Ovary (tissue), 7 donors: ENCODE measurements at regions not wholly inside any gene's neighbourhood (a gene's known extent, or its start where the extent isn't known, plus 50 kb on each side); places are given as distances from the start of the nearest gene placed in this dataset.

Experiments used
- DNase-seq, 5 donors: peaks; one replicate each; pipeline ENCODE4 v3.0.0-alpha.2; 2019 to 2020
- H3K27ac ChIP-seq, 2 donors: fragments of 200-600 bp; one replicate each; pipeline versions ENCODE4 v1.5.1 to v1.8.0; 2019 to 2022
- H3K27me3 ChIP-seq: fragments of 200-600 bp; one replicate; pipeline ENCODE4 v1.8.0; 2022
- H3K36me3 ChIP-seq: fragments of 200-600 bp; sonication (generic); one replicate; pipeline ENCODE4 v1.5.1; 2019
- H3K4me1 ChIP-seq: one replicate; pipeline ENCODE4 v1.8.1; 2013; ENCODE audit warnings: mild to moderate bottlenecking, moderate library complexity; ENCODE audit not compliant: insufficient read depth
- H3K4me3 ChIP-seq: fragments of 200-600 bp; sonication (generic); one replicate; pipeline ENCODE4 v1.5.1; 2017
- H3K9me3 ChIP-seq, 2 donors: fragments of 200-600 bp in 1 of 2; sonication (generic) in 1 of 2; one replicate each; pipeline versions ENCODE4 v1.5.1 to v1.8.1; 2013 to 2019; ENCODE audit warnings: mild to moderate bottlenecking in 1 of 2, moderate library complexity in 1 of 2
- EP300 ChIP-seq: sonication (generic); formaldehyde crosslinking; IDR thresholded peaks from one replicate; pipeline ENCODE4 v1.6.1; 2017; ENCODE audit warnings: antibody characterized with exemption
- POLR2A ChIP-seq: fragments of 450-650 bp; IDR thresholded peaks from one replicate; pipeline ENCODE4 v1.6.1; 2017; ENCODE audit warnings: antibody characterized with exemption, mild to moderate bottlenecking, moderate library complexity
- WGBS, 3 donors: extraction: QIAGEN DNeasy Blood & Tissue Kit in 1 of 3; methylation state at CpG; one replicate each; pipeline versions ENCODE4 v1.1.5 to v1.1.7; 2013 to 2017; 5-methylcytosine and 5-hydroxymethylcytosine counted together
- intact Hi-C, 4 donors: fragments of 100-400 bp; cut with DNase I; formaldehyde crosslinking; loops; one replicate each; pipeline versions ENCODE4 v1.11.0 to v1.15.1; 2022 to 2023
- TF ChIP-seq, protein P1 (sequence below), 3 donors: fragments of 450-650 bp in 2 of 3; fragments of 200-600 bp in 1 of 3; IDR thresholded peaks; one replicate each; pipeline versions ENCODE4 v1.5.1 to v1.8.0; 2016 to 2022; ENCODE audit warnings: antibody characterized with exemption in 3 of 3, mild to moderate bottlenecking in 1 of 3
- donor health status: DM: no; HTN: no; CAD: no; lungs with moderate emphysema.
- donor health status: DM: no; HTN: no; CAD: no.
- donor health status: Bipolar disorder and iron deficiency.
- donor health status: DM: no; HTN: no; CAD: no.
- donor health status: DM: yes; HTN: yes; CAD: no.

DNA sequence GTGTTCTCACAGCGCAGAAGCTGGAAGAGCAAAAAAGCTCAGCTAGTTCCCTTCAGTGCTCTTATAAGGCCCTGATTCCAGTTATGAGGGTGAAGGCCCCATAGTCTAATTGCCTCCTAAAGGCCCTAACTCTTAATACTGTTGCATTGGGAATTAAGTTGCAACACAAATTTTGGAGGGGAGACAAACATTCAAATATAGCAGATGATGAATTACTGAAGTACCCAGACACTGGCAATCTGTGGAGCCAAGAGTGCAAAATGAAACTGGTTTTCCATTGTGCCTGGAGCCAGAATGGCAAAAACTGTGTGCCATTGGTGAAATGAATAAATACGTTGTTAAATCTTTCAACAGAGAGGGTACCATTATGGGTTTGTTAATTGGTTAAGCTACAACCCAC, 356.0 kb downstream of the PPARGC1A start:
- H3K36me3 ChIP-seq: no peaks in the 10 kb centered on the region
- H3K27ac ChIP-seq: no peak overlapping the region
- H3K9me3 ChIP-seq: no peaks in the 10 kb centered on the region
- WGBS, 3 donors: 92 to 97% (median 95%) methylated on average over 2 of the region's 2 CpGs
- no peak overlapping the region for H3K4me3 ChIP-seq
- H3K27me3 ChIP-seq: no peaks in the 10 kb centered on the region
- no peak for DNase-seq
- TF ChIP-seq POLR2A: no peak
- TF ChIP-seq, protein P1, sequence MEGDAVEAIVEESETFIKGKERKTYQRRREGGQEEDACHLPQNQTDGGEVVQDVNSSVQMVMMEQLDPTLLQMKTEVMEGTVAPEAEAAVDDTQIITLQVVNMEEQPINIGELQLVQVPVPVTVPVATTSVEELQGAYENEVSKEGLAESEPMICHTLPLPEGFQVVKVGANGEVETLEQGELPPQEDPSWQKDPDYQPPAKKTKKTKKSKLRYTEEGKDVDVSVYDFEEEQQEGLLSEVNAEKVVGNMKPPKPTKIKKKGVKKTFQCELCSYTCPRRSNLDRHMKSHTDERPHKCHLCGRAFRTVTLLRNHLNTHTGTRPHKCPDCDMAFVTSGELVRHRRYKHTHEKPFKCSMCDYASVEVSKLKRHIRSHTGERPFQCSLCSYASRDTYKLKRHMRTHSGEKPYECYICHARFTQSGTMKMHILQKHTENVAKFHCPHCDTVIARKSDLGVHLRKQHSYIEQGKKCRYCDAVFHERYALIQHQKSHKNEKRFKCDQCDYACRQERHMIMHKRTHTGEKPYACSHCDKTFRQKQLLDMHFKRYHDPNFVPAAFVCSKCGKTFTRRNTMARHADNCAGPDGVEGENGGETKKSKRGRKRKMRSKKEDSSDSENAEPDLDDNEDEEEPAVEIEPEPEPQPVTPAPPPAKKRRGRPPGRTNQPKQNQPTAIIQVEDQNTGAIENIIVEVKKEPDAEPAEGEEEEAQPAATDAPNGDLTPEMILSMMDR (IDR thresholded peaks at IDR 0.05): no peak
- TF ChIP-seq EP300: no peak
- H3K4me1 ChIP-seq: no peaks in the 10 kb centered on the region
- intact Hi-C loops: no loop called here

DNA sequence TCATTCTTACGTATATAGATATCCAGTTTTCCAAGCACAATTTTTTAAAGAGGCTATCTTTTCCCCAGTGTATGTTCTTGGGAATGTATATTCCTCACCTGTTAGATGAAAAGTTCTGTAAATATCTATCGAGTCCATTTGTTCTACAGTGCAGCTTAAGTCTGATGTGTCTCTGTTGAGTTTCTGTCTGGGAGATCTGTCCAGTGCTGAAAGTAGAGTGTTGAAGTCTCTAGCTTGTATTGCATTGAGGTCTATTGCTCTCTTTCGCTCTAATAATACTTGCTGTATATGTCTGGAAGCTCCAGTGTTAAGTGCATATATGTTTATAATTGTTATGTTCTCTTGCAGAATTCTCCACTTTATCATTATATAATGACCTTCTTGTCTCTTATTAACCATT, 373.1 kb downstream of the PPARGC1A start:
- Histone ChIP-seq H3K27me3 (no peaks in the 10 kb centered on the region), H3K9me3 (no peaks in the 10 kb centered on the region), H3K36me3 (no peaks in the 10 kb centered on the region), H3K27ac (no peak overlapping the region), H3K4me1 (no peaks in the 10 kb centered on the region), H3K4me3 (no peak overlapping the region)
- TF ChIP-seq, protein P1 (IDR thresholded peaks at IDR 0.05): no peak
- TF ChIP-seq EP300 (no peak), POLR2A (no peak)
- no peak for DNase-seq
- 77 to 90% (median 79%) methylated on average over 3 of the region's 3 CpGs for WGBS, 3 donors
- intact Hi-C loops: no loop called here

DNA sequence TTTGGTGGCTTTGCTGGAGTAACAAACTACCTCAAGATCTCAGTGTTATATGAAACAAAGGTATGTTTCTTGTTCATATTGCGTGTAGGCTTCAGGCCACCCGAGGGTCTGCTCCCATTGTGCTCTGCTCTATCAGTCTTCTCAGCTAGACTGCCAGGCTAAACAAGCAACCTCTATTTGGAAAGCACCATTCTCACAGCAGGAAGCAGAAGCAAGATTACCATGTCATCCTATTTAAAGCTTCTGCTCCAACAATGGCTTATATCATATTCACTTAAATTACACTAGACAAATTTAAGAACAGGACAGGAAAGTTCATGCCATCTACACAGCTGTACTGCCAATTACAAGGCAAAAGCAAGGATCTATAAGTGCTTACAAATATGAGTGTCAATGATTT, 385.8 kb downstream of the PPARGC1A start:
- H3K36me3 ChIP-seq: no peaks in the 10 kb centered on the region
- WGBS, 3 donors: 61 to 72% (median 72%) methylated on average over 2 of the region's 2 CpGs
- no peaks in the 10 kb centered on the region for H3K9me3 ChIP-seq
- H3K27ac ChIP-seq: no peak overlapping the region
- DNase-seq: no peak
- intact Hi-C loops: no loop called here
- TF ChIP-seq EP300: no peak
- no peak for TF ChIP-seq POLR2A
- TF ChIP-seq, protein P1 (IDR thresholded peaks at IDR 0.05): no peak
- H3K27me3 ChIP-seq: no peaks in the 10 kb centered on the region
- H3K4me3 ChIP-seq: no peak overlapping the region
- no peaks in the 10 kb centered on the region for H3K4me1 ChIP-seq

DNA sequence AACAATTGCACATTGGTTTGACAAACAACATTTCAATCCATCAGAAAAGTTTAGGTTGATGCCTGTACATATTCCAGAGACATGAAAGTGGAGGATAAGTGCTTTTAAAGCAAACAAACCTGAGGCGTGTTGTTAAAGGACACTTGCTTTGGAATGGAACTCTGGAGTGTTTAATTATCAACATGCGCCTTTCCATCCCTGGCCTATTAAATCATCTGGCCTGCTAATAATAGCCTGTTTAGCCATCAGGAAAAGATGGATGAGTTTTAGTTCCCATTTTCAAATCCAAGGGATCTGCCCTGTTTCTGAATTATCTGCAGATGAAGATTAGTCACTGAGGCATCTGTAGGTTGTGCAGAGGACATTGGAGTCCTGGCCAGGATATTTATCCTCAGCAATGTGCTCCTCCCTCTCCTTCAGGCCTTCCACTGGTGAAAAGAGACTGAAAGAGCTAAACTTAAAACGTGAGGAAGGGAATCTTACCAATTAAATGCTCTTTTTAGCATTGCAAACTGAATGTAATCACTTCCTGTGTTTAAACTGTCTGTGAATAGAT, 388.9 kb downstream of the PPARGC1A start:
- Histone ChIP-seq H3K4me3 (no peak overlapping the region), H3K27me3 (no peaks in the 10 kb centered on the region), H3K4me1 (no peaks in the 10 kb centered on the region), H3K36me3 (no peaks in the 10 kb centered on the region), H3K9me3 (no peaks in the 10 kb centered on the region), H3K27ac (no peak overlapping the region)
- no peak for DNase-seq
- intact Hi-C loops: no loop called here
- WGBS, 3 donors: 50 to 55% (median 52%) methylated on average over 3 of the region's 3 CpGs
- TF ChIP-seq, protein P1 (IDR thresholded peaks at IDR 0.05): no peak
- TF ChIP-seq POLR2A (no peak), EP300 (no peak)

DNA sequence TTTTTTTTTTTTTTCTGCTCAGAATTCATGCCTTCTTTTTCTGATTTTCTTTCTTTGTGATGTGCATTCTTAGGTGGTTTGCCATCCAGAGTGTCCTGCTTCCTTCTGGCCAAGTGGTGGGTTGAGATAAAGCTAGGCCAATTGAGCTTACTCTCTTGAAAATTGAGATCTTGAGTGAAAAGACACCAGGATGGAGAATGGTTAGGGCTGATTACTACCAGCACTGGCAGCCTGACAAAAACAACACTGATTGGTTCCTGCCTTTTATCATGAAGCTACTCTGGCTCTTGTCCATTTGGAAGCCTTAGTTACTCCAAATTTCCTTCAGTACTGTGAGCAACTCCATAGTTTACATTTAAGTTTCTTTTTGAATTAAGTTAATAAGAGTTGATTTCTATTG, 404.0 kb downstream of the PPARGC1A start:
- Histone ChIP-seq H3K4me1 (peaks cover 3% of the 10 kb centered on the region), H3K27me3 (no peaks in the 10 kb centered on the region), H3K36me3 (no peaks in the 10 kb centered on the region), H3K9me3 (no peaks in the 10 kb centered on the region), H3K4me3 (no peak overlapping the region), H3K27ac (no peak overlapping the region)
- intact Hi-C loops: no loop called here
- no peak for DNase-seq
- TF ChIP-seq EP300 (no peak), POLR2A (no peak)
- TF ChIP-seq, protein P1 (IDR thresholded peaks at IDR 0.05): no peak
